GM13977 (cell line): ENCODE measurements at regions not wholly inside any gene's neighbourhood (a gene's known extent, or its start where the extent isn't known, plus 50 kb on each side); places are given as distances from the start of the nearest gene placed in this dataset.
"Not testable (repeated sequence)": the region's sequence is repeated elsewhere in the genome, so short reads cannot be mapped to it uniquely, and the experiment has no call there.

Experiments used
- DNase-seq: peaks from one replicate; pipeline ENCODE4 v3.0.0; 2012; ENCODE audit warnings: low spot score
- in situ Hi-C: fragments of 300-500 bp; cut with MboI; formaldehyde crosslinking; loops from one replicate; pipeline ENCODE4 v1.12.0; 2022; ENCODE audit warnings: low sequenced_read_pairs, low pct_unique_long_range_greater_than_20kb, mixed read lengths, inconsistent platforms; ENCODE audit not compliant: unreplicated experiment
- TF ChIP-seq, protein P1 (sequence below): IDR thresholded peaks from 2 replicates; pipeline ENCODE4 v1.5.1; 2012; ENCODE audit warnings: mild to moderate bottlenecking, control low read depth; ENCODE audit not compliant: insufficient read depth; ENCODE audit errors: extremely low read depth, missing control alignments

DNA sequence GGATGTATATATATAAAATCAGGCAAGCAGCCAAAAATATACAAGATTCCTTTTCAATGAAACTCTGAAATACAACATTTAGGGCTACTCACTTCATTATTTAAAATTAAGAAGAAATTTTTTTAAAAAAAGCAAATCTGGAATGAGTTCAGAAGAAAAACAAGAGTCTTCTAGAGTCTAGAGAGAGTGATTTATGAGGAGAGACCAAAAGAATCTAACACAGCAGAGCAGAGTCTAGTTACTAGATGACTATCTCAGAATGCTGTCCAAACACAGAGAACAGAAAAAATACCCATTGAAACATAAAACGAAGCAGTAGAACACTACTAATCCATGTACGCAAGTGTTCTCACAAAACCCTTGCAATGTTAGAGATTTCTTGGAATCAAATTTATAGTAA is 275.2 kb upstream of the CBLB start:
- TF ChIP-seq, protein P1, sequence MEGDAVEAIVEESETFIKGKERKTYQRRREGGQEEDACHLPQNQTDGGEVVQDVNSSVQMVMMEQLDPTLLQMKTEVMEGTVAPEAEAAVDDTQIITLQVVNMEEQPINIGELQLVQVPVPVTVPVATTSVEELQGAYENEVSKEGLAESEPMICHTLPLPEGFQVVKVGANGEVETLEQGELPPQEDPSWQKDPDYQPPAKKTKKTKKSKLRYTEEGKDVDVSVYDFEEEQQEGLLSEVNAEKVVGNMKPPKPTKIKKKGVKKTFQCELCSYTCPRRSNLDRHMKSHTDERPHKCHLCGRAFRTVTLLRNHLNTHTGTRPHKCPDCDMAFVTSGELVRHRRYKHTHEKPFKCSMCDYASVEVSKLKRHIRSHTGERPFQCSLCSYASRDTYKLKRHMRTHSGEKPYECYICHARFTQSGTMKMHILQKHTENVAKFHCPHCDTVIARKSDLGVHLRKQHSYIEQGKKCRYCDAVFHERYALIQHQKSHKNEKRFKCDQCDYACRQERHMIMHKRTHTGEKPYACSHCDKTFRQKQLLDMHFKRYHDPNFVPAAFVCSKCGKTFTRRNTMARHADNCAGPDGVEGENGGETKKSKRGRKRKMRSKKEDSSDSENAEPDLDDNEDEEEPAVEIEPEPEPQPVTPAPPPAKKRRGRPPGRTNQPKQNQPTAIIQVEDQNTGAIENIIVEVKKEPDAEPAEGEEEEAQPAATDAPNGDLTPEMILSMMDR: no peak
- in situ Hi-C loops: no loop called here
- DNase-seq: no peak

GRCh38 chr3:106148440-106149082 is 279.7 kb upstream of the CBLB start:
- not testable (repeated sequence) for DNase-seq

DNA sequence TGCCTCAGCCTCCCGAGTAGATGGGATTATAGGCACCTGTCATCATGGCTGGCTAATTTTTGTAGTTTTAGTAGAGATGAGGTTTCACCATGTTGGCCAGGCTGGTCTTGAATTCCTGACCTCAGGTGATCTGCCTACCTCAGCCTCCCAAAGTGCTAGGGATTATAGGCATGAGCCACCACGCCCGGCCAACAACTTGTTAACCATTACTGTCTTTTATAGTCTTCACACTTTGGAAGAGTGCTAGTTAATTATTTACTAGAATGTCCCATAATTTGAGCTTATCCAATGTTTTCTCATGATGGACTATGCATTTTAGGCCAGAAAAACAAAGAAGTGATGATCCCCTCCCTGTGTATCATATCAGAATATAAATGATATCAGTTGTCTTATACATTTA is 288.6 kb upstream of the CBLB start:
- in situ Hi-C loops: no loop called here
- DNase-seq: no peak
- TF ChIP-seq, protein P1: no peak

More at GRCh38 chr3:106148440-106149082, 279.7 kb upstream of the CBLB start:
- in situ Hi-C loops: not testable (repeated sequence)

- TF ChIP-seq, protein P1: no peak
- no peak for DNase-seq
- in situ Hi-C loops: no loop called here
Observed at GRCh38 chr3:106160396-106160795, 291.6 kb upstream of the CBLB start.

- DNase-seq: no peak
- in situ Hi-C loops: no loop called here
- TF ChIP-seq, protein P1: no peak
Observed at GRCh38 chr3:106161246-106161645, 292.4 kb upstream of the CBLB start.

DNA sequence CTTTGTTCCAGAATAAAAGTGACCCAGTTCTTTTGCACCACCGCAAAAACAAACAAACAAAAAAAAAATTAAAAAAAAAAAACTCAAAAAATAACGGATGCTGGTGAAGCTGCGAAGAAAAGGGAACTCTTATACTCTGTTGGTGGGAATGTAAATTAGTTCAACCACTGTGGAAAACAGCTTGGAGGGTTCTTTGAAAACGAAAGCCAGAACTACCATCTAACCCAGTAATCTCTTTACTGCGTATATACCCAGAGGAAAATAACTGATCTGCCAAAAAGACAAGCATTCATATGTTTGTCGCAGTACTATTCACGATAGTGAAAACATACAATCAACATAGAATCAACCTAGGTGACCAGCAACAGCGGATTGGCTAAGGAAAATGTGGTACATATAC is 298.9 kb upstream of the CBLB start:
- no peak for DNase-seq
- in situ Hi-C loops: no loop called here
- TF ChIP-seq, protein P1: no peak

DNA sequence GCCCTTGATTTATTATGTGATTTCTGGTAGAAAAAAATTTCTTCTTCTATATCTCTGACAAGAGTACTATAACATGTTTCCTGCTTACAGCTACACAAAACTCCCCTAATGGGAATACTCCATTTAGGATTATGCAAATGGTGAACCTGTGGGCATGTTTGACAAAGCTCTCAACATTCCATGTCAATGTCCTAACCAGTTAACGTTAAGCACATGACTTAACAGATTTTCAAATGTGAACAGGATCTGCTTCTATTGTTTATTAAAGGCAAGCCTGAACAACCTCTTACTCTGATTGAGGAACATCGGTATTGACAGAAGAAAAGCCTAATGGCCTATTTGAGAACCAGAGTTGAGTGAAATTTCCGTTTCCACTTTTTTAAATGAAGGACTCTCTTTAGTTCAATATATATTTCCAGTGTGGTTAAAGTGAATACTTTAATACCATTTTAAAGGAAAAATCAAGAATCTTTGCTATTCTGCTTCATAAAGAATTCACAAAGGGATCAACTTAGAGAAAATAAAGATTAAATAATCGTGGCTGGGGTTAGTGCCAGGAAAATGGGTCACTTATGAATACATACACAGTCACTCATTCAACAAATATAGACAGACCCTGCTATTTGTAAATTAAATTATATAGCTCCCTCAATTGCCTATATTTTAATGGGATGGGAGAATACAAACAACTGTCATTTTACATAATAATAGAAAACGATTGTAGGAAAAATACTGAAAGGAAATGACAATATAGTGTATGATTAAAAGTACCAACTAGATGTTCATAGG is 300.3 kb upstream of the CBLB start:
- TF ChIP-seq, protein P1: no peak
- in situ Hi-C loops: no loop called here
- DNase-seq: no peak
